ENCODE measurements at regions not wholly inside any gene's neighbourhood (a gene's known extent, or its start where the extent isn't known, plus 50 kb on each side); places are given as distances from the start of the nearest gene placed in this dataset.
"Not testable (repeated sequence)": the region's sequence is repeated elsewhere in the genome, so short reads cannot be mapped to it uniquely, and the experiment has no call there.

DNA sequence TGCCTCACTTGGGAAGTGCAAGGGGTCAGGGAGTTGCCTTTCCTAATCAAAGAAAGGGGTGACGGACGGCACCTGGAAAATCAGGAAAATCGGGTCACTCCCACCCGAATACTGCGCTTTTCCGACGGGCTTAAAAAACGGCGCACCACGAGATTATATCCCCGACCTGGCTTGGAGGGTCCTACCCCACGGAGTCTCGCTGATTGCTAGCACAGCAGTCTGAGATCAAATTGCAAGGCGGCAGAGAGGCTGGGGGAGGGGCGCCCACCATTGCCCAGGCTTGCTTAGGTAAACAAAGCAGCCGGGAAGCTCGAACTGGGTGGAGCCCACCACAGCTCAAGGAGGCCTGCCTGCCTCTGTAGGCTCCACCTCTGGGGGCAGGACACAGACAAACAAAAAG lies 489.5 kb downstream of the PLPP3 start:
- TF ChIP-seq, protein P1, sequence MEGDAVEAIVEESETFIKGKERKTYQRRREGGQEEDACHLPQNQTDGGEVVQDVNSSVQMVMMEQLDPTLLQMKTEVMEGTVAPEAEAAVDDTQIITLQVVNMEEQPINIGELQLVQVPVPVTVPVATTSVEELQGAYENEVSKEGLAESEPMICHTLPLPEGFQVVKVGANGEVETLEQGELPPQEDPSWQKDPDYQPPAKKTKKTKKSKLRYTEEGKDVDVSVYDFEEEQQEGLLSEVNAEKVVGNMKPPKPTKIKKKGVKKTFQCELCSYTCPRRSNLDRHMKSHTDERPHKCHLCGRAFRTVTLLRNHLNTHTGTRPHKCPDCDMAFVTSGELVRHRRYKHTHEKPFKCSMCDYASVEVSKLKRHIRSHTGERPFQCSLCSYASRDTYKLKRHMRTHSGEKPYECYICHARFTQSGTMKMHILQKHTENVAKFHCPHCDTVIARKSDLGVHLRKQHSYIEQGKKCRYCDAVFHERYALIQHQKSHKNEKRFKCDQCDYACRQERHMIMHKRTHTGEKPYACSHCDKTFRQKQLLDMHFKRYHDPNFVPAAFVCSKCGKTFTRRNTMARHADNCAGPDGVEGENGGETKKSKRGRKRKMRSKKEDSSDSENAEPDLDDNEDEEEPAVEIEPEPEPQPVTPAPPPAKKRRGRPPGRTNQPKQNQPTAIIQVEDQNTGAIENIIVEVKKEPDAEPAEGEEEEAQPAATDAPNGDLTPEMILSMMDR (IDR thresholded peaks at IDR 0.05): not testable (repeated sequence)
- not testable (repeated sequence) for TF ChIP-seq ZFX (IDR thresholded peaks at IDR 0.05; ENCODE audit: borderline replicate concordance)

Data from 22Rv1 (cell line).